ENCODE measurements at regions not wholly inside any gene's neighbourhood (a gene's known extent, or its start where the extent isn't known, plus 50 kb on each side); places are given as distances from the start of the nearest gene placed in this dataset.
"Not testable (repeated sequence)": the region's sequence is repeated elsewhere in the genome, so short reads cannot be mapped to it uniquely, and the experiment has no call there.

GRCh38 chr14:66273261-66273832 lies 212.8 kb upstream of the CCDC196 start:
- DNase-seq (ENCODE audit: low read depth): no peak

DNA sequence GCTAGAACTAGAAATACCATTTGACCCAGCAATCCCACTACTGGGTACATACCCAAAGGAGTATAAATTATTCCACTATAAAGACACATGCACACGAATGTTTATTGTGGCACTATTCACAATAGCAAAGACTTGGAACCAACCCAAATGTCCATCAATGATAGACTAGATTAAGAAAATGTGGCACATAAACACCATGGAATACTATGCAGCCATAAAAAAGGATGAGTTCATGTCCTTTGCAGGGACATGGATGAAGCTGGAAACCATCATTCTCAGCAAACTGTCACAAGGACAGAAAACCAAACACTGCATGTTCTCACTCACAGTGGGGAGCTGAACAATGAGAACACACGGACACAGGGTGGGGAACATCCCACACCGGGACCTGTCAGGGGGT lies 207.8 kb upstream of the CCDC196 start:
- DNase-seq (ENCODE audit: low read depth): not testable (repeated sequence)

GRCh38 chr14:66281036-66281776 lies 205.0 kb upstream of the CCDC196 start:
- no peak for DNase-seq (ENCODE audit: low read depth)

GRCh38 chr14:66284346-66284745 lies 201.8 kb upstream of the CCDC196 start:
- DNase-seq (ENCODE audit: low read depth): no peak

DNA sequence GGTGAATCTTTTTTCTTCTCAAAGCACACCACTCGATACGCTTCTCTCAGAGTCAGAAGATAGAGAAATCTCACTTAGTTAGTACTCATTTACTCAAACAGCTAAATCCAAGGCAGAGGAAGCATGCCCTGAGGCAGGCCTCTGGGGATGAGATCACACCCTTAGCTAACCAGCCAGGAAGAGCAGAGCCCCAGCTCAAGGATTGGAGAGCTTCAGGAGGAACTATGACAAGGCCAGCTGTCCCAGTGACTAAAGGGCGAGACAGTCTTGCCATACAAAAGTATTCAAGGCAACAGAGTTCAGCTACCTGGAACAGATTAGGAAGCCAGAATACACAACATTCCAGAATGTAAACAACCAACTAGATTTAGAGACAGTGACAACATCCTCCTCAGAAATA lies 197.7 kb upstream of the CCDC196 start:
- DNase-seq (ENCODE audit: low read depth): no peak

DNA sequence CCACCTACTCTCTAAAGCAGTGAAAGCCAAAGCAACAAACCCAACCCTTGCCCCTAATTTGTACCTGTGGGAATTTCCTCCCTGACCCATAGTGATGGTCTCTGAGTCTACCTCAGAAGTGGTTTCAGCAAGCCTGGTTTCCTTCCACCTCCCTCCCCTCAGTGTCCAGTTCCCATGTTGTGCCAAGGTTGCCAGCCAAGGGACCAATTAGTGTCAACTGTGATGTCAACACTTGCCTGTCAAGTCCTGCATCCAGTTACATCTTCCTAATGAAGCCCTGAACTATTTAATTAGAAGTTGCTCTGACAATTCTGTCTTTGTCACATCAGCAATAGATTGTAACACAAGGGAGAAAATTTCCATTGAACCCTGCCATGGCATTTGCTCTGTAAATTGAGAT lies 194.4 kb upstream of the CCDC196 start:
- no peak for DNase-seq (ENCODE audit: low read depth)

DNA sequence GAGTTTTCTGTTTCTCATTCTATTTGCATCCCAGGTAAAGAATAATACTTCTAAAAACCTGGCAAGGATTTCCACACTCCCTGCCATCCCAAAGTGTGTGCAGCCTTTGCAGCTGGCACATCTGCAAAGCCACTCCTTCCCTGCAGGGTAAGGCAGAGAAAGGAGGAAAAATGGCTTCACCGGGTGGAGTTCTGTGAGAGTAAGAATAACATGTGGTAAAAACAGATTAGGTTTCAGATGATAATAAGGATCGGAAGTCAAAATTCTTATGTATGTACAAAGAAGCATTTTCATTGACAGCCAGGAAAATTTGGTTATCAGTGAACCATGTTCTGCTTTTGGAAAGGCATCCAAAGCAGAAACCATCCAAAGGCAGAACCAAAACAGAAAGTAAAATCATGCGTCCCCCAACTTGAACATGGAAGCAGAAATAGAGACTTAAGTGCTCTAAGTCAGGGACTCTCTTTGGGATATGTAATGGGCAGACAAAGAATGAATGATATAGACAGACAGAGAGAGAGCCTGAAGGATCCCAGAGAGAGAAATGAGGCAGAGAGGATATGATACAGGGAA lies 192.6 kb upstream of the CCDC196 start:
- DNase-seq (ENCODE audit: low read depth): no peak

GRCh38 chr14:66295386-66295785 lies 190.8 kb upstream of the CCDC196 start:
- no peak for DNase-seq (ENCODE audit: low read depth)

DNA sequence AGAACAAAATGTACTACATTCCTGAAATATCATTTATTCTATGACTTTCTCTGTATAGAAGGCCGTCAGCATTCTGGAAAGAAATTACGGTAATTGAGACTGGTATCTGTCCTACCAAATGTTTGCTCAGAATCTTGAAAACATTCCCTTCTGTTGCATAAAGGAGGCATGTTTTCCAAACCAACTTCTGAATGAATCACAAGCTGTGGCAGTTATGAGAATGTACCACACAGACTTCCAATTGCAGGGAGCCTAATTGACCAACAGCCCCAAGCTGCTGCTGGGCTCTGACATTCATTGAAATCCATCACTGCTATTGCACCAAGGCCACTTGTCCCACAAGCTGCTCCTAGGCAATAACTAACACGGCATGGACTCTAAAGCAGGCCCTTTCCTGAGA lies 185.3 kb upstream of the CCDC196 start:
- DNase-seq (ENCODE audit: low read depth): no peak

DNA sequence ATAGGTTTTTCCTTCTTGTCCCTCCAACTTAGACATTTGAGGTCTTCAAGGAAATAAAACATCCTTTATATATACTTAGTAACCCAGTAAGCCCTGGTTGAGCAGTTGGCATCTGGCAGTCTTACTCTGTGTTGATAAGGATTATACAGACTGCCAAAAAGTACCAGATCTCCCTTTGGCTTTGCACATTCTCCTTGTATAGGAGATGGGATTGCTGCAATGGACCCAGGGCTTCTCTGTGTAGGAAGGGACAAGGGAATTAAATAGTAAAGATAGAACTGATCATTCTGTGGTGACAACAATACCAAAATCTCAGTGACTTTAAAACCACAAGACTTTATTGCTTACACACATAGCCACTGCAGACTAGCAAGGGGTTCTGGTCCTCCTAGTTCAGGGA lies 180.1 kb upstream of the CCDC196 start:
- DNase-seq (ENCODE audit: low read depth): no peak

DNA sequence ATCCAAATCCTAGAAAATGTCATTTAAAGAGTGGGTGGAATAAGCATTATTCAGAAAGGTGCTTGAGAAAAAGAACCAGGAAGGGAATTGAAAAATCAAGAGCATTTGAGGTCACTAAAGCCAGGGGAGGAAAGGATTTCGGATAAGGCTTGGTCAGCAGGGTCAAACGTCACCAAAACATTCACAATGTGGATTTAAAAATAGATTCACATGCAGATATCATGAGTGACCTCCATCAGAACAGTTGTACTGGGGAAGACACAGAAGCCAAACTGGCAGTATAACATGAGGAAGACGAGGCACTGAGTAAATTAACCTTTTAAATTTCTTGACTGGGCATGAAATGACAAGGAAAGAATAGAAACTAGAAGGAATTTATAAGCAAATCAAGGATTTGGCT lies 175.1 kb upstream of the CCDC196 start:
- no peak for DNase-seq (ENCODE audit: low read depth)

- no peak for DNase-seq (ENCODE audit: low read depth)
Observed at GRCh38 chr14:66311990-66312389, 174.2 kb upstream of the CCDC196 start.

DNA sequence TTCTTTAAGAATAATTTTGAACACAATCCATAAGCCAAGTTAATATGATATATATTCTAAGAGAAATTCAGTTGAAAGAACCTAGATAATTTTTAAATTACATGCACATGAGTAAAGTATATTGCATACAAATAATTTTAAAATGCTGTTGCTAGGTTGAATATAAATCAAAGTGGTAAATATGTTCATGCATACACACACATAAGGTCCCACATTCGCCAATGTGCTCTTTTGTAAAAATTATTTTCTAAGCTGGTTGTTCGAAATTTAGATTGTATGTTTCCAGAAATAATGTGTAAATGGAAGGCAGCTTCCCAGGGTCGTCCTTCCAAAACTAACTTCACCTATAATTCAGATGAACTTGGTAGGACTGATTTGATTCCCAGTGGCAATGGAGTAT lies 173.7 kb upstream of the CCDC196 start:
- DNase-seq (ENCODE audit: low read depth): no peak

DNA sequence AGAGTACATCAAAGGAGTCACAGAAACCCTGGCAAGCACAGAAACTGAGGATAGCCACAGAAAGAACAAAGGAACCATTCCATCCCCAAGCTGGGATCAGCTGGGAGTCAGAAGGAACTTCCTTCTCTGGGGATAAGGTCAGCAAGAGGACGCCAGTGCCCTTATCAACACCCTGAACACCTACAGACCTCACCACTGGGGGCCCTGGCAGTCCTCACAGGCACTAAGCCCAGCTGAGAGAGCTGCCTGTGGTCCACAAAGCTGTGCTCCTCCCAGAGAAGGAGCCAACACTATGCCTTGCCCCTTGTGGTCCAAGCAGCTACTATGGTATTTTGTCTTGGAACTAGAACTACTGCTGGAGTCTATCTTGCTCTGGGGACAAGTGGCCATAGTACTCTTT lies 171.1 kb upstream of the CCDC196 start:
- DNase-seq (ENCODE audit: low read depth): no peak

DNA sequence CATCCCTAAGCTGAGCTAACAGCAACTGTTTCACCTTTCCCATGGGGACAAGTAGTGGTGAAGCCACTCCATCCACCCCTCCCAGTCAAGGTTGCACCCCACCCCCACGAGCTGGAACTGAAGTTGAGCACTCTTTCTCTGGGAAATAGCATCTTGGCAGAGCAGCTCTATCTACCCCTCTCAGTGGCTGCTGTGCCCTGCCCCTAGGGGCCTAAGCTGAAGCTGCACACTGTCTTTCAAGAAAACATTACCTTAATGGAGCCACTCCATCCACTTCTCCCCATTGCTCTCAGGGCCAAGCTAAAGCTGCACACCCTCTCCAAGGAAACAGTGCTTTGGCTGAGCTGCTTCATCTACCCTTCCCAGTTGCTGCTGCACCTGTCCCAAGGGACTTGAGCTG lies 170.6 kb upstream of the CCDC196 start:
- no peak for DNase-seq (ENCODE audit: low read depth)

- no peak for DNase-seq (ENCODE audit: low read depth)
Observed at GRCh38 chr14:66322564-66322963, 163.6 kb upstream of the CCDC196 start.

GRCh38 chr14:66330228-66330627 lies 155.9 kb upstream of the CCDC196 start:
- DNase-seq (ENCODE audit: low read depth): no peak

DNA sequence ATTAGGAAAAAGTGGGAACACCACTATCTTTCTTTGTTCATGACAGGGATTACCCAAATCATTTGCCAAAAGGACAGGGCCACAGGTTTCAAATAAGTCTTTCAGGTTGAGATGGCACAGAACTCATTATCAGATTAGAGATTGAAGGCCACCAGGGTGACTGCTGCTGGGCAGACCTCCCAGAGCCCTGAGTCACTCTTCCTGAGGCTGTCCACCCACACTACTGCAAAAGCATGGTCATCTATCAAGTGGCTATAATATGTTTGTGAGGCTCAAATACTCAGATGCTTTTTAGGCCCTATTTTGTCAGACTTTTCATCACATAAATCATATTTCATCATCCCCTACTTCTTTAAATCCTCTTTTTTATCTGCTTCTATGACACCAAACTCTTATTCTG lies 155.3 kb upstream of the CCDC196 start:
- no peak for DNase-seq (ENCODE audit: low read depth)

- not testable (repeated sequence) for DNase-seq (ENCODE audit: low read depth)
Observed at GRCh38 chr14:66333293-66333692, 152.9 kb upstream of the CCDC196 start.

GRCh38 chr14:66341239-66341638 lies 144.9 kb upstream of the CCDC196 start:
- no peak for DNase-seq (ENCODE audit: low read depth)

- no peak for DNase-seq (ENCODE audit: low read depth)
Observed at GRCh38 chr14:66345986-66346385, 140.2 kb upstream of the CCDC196 start.

DNA sequence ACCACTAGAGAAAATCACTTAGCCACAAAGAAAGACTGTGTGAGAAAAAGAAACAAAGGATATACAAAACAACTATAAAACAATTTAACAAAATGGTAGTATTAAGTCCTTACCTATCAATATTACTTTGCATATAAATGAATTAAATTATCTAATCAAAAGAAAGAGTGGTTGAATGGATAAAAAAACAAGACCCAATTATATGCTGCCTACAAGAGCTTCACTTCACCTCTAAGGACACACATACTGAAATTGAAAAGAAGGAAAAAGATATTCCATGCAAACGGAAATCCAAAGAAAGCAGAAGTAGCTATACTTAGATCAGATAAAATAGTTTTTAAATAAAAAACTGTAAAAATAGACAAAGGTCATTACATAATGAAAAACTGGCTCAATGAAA lies 134.9 kb upstream of the CCDC196 start:
- DNase-seq (ENCODE audit: low read depth): no peak

- DNase-seq (ENCODE audit: low read depth): no peak
Observed at GRCh38 chr14:66359500-66359899, 126.7 kb upstream of the CCDC196 start.

Measured in T follicular helper cell (primary cell).